ENCODE measurements at regions not wholly inside any gene's neighbourhood (a gene's known extent, or its start where the extent isn't known, plus 50 kb on each side); places are given as distances from the start of the nearest gene placed in this dataset.
A peak's percentile ranks its signal among the peaks of the same experiment; 100 is the strongest.
"Not testable (repeated sequence)": the region's sequence is repeated elsewhere in the genome, so short reads cannot be mapped to it uniquely, and the experiment has no call there.

DNA sequence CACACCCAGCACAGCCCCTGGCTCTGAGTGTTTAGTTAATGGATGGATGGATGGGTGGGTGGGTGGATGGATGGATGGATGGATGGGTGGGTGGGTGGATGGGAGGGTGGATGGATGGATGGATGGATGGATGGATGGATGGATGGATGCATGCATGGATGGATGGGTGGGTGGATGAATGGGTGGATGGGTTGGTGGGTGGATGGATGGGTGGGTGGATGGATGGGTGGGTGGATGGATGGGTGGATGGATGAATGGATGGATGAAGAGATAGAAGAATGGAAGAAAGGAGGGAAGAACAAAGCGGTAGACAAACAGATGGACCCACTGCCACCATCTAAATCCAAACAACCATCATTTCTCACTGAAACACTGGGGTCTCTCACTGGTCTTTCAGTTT lies 80.3 kb upstream of the SIRPA start:
- ATAC-seq; DNase-seq; intact Hi-C loops (cut with DNase I, micrococcal nuclease): not testable (repeated sequence)

DNA sequence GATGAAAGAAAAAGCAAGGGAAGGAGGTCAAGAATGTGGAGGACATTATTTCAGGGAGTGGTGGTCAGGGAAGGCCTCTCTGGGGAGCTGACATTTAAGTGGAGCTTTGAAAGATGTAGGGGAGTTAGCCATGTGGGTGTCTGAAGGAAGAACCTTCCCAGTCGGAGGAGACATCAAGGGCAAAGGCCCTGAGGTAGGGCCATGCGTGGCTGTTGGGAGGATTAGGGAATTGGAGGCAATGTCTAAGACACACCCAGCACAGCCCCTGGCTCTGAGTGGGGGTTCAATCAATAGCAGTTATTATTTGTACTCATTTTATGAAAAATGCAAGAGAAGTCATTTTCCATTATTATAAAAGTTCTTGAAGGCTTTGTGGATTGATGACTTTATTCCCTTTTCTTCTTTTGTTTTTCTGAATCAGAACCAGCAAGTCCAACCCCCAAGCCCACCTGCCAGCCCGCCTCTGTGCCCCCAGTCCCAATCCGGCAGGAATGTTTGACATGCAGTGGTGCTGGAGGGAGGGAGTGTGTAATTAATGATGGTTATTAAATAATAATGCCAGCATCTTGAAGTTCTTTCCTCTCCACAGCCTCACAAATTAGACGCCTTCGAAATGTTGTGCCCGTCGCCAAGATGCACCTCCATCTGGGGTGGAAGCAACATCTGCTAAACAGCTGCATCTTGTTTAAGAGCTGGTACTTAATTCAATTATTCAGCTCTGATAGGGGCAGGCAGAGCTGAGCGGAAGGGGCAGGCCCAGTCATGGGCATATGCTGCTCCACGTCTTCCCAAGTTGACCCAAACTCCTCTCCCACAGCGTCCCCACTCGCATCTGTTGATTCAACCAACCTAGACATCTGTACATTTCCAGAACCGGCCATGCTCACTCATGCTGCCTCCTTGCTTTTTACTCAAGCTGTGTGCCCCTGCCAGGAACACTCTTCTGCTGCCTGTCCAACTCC lies 81.3 kb upstream of the SIRPA start:
- intact Hi-C loops (cut with DNase I, micrococcal nuclease) = no loop called here
- peak in 1 of 2 donors; percentile 18 for DNase-seq

DNA sequence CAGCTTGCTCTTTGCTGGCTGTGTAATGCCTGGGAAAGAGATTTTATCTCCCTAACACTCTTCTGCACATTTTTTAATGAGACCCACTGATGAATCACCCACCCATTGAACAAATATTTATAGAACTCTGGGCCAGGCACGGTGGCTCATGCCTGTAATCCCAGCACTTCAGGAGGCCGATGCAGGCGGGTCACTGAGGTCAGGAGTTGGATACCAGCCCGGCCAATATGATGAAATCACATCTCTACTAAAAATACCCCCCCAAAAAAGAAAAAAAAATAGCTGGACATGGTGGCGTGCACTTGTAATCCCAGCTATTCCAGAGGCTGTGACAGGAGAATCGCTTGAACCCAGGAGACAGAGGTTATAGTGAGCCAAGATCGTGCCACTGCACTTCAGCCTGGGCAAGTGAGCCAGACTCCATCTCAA lies 82.1 kb upstream of the SIRPA start:
- DNase-seq (peak; percentile 28 to 38), ATAC-seq (no peak)

More for the DNA sequence above, 81.3 kb upstream of the SIRPA start:
- no peak for ATAC-seq

DNA sequence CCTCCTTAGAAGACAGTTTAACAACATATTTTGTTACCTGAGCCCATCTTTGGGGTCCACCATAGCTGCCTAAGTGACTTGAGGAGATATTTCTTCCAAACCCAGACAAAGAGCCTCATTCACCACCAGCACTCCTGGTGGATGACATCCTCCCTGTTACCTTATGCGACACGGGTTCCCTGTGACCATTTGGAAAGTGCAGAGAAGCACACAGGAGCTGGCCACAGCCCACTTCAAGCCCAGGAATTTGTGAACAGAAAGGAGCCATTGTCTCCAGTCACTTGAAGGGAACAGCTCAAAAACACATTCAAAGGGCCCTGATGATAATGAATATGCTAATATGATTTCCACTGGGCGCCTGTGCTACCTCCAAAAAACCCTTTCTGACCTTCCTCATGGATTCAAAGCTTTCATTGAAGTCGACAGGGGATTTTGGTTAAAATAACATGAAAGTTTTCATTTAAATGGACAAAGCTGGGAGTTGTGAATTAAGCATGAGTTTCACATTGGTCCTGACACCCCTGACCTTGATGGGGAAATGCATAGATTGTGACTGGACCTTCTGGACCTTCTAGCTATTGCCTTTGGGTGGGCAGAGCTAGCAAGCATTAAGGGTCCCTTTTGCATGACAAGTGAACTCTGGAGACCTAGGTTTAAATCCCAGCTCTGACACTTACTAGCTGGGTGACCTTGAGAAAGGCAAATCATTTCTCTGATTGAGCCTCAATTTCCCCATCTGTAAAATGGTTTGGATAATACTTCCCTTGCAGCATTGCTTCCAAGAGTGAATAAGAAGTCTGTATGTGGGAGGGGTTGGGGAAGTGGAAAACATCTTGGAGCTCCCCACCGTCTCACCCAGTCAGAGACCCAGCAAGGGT lies 83.3 kb upstream of the SIRPA start:
- ATAC-seq = no peak
- DNase-seq = no peak
- intact Hi-C loops (cut with DNase I, micrococcal nuclease) = no loop called here

More for the DNA sequence above, 82.1 kb upstream of the SIRPA start:
- intact Hi-C loops (cut with DNase I, micrococcal nuclease) = no loop called here

DNA sequence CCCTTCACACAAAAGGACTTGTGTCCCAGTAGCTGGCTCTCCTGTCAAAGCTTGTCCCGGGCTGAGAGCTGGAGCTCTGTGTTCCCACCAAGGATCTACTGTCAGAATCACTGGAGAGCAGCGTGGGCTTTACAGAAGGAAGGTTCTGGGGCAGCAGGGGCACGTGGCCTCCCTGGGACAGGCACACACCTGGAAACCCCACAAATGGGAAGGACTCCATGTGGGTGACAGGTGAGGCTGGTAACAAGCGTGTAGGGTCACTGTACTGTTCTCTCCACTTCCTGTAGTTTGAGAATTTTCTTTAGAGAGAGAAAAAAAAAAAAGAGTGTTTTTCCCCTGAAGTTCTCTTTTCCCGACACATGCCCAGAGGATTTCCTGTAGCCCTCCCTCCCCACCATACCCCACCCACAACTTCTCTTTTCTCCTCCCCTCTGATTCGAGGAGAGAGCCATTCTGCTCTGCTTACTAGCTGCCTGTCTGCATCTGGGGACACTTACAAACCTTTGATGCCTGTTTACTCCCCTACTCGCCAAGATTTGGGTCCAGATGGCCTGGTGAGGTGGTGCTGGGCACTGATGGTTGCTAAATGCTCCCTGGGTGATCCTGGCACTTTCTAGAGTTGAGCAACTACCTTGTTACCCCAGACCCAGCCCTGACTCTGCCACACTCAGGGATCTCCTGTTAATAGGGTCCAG lies 84.1 kb upstream of the SIRPA start:
- DNase-seq (no peak), ATAC-seq (peak; percentile 61)
- intact Hi-C loops (cut with DNase I, micrococcal nuclease) = no loop called here

DNA sequence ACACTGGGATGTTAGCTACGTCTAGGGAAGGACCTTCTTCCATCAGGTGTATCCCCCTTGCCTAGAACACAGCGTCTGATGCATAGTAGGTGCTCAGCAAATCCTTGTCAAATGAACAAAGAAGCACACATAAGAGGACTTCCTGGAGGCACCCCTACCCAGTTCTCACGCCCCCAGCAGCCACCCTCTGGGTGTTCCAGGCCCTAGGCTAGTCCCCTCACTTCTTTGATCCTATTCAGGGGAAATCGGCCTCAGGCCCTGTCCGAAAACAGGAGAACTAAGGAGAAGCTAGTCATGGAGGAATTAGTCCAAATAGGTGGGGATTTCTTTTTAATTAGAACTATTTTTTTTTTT lies 84.7 kb upstream of the SIRPA start:
- DNase-seq (peak in 1 of 2 donors; percentile 19), ATAC-seq (no peak)
- intact Hi-C loops (cut with DNase I, micrococcal nuclease) = no loop called here

DNA sequence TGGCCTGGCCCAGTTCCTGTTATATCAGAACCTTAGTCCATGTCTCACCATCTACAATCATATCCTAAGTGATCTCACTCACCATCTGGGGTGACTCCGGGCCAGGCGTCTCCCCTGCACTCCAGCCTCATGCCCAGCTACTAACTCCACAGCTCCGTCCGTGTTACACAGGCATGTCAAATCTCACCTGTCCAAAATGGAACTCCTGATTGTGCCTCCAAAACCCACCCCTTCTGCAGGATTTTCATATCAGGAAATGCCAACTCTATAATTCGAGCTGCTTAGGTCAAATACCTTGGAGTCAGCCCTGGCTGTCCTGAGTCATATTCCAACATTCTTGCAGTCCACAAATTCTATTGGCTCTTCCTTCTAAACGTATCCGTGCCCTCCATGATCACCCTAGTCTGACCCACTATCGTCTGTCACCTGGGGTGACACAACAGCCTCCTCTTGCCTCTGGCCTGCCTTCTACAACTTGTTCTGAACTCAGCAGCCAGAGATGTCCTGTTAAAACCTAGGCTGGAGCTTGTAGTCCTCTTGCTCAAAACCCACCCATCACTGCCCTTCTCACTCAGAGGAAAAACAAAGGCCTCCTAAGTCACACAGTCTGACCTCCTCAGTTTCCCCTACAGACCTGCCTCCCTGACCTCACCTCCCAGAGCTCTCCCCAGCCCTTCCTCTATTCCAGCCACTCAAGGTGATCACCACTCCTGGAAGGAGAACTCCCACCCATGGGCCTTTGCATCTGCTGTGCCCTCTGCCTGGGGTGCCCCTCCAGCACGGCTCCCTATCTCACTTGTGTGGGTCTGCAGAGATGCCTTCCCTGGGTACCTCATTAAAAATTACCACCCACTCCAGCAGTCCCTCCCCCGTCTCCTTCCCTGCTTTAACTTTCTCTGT lies 85.3 kb upstream of the SIRPA start:
- peak in 1 of 2 donors; percentile 12 for DNase-seq
- intact Hi-C loops (cut with DNase I, micrococcal nuclease) = no loop called here

DNA sequence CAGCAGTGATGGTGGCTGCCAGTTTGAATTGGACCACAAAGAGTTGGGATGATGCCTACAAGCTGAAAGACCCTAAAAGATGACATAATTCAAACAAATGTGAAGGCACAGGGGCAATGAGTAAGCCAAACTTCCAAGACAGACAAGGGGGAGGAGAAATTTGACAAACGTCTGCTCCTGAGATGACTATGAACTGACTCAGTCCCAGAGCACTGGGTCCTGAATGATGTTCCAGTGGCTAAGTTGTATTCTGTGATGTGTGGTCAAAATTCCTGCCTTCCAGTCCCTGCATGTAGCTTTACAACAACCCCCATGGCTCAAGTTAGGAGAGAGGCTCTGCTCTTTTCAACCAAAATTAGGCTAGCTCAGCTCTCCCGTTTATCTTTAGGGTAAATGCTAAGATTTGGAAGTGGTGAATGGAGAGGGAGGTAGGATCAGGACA lies 86.1 kb upstream of the SIRPA start:
- intact Hi-C loops (cut with DNase I, micrococcal nuclease) = no loop called here
- no peak for DNase-seq
- ATAC-seq = no peak

More for the DNA sequence above, 85.3 kb upstream of the SIRPA start:
- ATAC-seq = no peak

DNA sequence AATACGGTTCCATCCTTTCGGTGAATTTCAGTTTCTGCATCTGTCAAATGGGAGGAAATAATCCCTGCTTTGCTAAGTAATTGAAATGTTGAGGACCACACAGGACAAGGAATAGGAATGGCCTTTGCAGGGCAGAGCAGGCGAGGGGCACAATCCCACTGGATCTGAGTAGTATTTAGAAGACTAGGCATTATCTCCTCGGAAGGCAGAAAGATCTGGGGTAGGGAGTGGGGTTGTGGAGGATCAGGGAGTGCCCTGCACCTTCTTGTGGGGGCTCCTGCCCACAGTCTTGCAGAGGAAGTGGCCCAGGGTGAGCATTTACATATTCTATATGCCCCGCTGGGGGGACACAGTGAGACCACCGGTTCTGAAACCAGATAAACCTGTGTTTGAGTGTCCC lies 87.1 kb upstream of the SIRPA start:
- no peak for ATAC-seq

DNA sequence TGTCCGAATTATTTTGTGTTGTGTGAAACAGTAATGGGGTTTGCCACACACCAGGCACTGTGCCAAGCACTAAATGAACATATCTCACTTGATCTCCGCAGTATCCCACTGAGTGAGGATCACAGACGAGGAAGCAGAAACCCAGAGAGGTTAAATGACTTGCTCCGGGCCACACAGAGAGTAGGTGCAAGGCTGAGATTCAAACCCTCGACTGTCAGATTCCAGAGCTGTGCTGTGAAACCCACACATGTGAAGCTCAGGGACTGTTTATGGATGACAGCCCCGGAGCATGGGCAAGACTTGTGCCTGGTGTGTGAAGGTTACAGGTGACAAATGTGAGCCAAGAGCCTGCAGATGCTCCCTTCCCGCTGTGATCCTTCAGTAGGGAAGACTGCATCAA lies 87.8 kb upstream of the SIRPA start:
- intact Hi-C loops (cut with DNase I, micrococcal nuclease) = no loop called here
- ATAC-seq = no peak
- DNase-seq = no peak

More for the DNA sequence above, 87.1 kb upstream of the SIRPA start:
- intact Hi-C loops (cut with DNase I, micrococcal nuclease) = no loop called here
- no peak for DNase-seq

DNA sequence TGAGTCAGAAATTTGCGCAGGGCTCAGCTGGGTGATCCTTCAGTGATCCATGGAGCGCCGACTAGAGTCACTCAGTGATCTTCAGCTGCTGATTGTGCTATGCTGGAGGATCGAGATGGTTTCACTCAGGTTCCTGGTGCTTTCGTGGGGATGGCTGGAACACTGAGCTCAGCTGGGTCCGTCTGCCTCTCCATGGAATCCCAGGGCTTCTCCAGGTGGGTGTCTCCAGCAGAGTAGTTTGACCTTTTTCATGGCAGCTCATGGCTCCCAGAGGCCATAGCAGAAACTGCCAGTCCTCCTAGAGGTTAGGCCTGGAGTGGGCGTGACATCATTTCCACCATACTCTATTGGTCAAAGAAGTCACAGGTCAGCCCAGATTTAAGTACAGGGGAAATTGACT lies 88.8 kb upstream of the SIRPA start:
- ATAC-seq = no peak
- intact Hi-C loops (cut with DNase I, micrococcal nuclease) = no loop called here
- no peak for DNase-seq

DNA sequence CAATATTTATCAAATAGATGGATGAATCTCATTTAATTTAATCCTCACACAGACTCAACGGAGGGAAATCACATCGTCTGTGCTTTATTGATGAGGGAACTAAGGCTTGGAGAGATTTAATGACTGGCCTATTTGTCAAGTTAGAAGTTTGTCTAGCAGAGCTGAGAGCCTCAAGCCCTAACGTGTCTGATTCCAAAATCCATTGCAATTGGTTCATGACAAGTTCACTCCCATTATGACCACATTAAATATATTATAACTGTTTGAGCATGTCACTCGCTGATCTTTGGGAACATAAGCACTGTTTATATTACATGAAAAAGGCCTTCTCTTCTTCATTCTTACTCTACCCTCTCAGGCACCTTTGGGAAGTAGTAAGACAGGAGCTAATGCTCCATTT lies 89.4 kb upstream of the SIRPA start:
- no peak for DNase-seq
- no peak for ATAC-seq

DNA sequence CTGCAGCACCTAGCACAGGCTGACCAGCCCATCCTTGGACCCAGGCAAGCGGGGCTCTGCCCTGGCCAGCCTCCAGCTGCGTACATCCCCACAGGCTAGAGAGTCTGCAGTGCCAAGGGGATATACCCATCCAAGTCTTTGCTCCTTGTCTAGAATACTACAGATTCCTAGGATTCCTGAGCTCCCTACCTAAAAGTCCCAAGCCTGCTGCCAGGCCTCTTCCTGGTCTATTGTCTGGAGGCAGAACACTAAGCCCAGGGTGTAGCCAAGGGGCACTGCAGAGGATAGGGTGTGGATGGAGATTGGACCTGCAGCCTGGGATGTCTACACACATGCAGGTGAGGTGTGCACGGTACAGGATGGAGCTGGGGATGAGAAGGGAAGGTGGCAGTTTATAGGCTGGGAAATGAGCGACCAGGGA lies 90.0 kb upstream of the SIRPA start:
- ATAC-seq = no peak
- peak in 1 of 2 donors; percentile 3 for DNase-seq
- intact Hi-C loops (cut with DNase I, micrococcal nuclease) = no loop called here

More for the DNA sequence above, 89.4 kb upstream of the SIRPA start:
- intact Hi-C loops (cut with DNase I, micrococcal nuclease) = no loop called here

DNA sequence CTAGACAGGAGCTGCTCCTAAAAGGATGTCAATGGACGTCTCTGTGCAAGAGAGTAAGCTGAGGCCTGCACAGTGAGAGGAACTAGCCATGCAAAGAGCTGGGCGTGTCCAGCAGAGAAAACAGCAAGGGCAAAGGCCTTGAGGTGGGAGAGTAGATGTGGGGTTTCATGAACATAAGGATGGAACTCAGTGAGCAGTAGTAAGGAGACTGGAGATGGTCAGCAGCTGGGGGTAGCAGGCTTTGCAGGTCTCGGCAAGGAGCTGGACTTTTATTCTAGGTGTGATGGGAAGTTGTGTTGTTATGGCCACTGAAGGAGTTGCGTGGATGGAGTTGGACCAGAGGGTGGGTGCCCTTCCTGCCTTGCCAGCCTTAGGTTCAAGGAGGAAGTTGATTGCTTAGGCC lies 90.7 kb upstream of the SIRPA start:
- intact Hi-C loops (cut with DNase I, micrococcal nuclease) = no loop called here
- ATAC-seq (no peak), DNase-seq (peak in 1 of 2 donors; percentile 17)

DNA sequence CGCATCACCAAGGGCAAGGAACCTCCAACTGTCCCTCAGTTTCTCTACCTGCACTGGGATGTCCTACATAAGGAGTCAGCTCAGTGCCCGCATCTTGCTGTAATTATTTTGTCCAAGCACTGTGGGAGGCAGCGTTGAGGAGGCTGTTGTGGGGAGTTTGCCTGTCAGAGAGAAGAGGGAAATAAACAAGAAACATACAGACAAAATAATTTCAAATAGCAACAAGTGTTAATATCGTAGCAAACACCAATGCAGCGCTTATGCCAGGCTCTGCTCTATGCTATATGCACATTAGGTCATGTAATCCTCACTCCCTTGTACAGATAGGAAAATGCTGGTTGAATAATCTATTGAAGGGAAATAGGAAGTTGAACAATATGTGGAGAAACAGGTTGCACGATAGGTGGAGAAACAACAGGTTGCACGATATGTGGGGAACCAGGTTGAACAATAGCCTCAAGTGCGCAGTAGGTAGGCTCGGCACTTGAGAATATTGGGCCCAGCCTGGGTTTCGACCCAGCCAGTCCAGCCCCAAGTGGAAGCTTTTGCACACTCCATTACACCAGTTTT lies 91.2 kb upstream of the SIRPA start:
- no peak for DNase-seq
- intact Hi-C loops (cut with DNase I, micrococcal nuclease) = no loop called here
- ATAC-seq = no peak

DNA sequence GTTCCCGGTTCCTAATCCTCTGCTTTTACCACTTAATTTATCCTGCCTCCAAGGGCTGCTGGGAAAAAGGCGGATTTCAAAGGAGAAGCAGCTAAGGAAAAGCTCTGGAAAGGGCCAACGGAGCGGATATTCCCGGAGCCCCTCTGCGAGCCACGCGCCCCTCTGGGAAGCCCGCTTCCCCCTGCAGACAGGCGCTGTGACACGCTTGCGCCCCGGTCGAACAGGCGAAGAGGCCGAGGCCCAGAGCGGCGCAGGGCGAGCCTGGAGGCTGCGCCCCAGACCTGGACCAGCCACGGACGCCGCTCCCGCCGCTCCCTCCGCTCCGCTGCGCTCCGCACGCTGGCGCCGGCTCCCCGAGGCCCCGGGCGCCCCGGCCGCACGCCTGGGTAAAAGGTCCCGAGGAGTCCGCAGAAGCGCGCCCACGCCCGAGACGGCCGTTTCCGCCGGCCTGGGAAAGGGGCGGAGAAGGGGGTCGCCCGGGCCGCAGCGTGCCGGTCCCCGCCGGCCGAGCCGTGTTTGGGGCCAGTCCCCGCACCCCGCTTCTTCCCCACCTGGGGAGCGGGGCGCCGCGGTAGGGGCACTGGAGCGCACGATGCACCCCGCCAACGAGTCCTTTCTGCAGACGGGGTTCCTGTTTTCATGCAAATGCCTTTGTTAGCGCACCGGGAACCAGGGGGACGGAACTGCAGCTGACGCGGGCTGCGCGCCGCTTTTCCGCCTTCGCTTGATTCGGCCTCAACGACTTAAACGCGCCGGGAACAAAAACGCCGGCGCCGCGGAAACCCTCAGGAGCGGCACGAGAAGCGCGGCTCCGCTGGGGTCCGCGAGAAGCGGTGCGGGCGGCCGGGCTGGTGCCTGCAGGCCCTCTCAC lies 91.9 kb upstream of the SIRPA start:
- peak; percentile 58 to 74 for DNase-seq
- intact Hi-C loops (cut with DNase I, micrococcal nuclease) = no loop called here
- ATAC-seq = peak; percentile 52
